ENCODE measurements at regions not wholly inside any gene's neighbourhood (a gene's known extent, or its start where the extent isn't known, plus 50 kb on each side); places are given as distances from the start of the nearest gene placed in this dataset.
"Not testable (repeated sequence)": the region's sequence is repeated elsewhere in the genome, so short reads cannot be mapped to it uniquely, and the experiment has no call there.

- DNase-seq (no peak), ATAC-seq (no peak)
- intact Hi-C loops (cut with DNase I): loop anchor here (10.0 kb wide), 1 partner anchor 179 kb away; the partner anchor contains the start of gene IGF1
- Histone ChIP-seq H3K36me3 (replicated peaks in 1 of 2; ENCODE audit: insufficient read depth in 1 of 2, low read depth in 2 of 2) (no peaks in the 10 kb centered on the region), H3K27me3 (no peaks in the 10 kb centered on the region), H3K4me3 (no peak overlapping the region), H3K4me1 (no peaks in the 10 kb centered on the region), H3K9me3 (no peaks in the 10 kb centered on the region), H3K27ac (no peak overlapping the region)
- 71 to 88% methylated on average over 2 of the region's 2 CpGs for WGBS, 2 donors
- TF ChIP-seq CTCF (IDR thresholded peaks at IDR 0.05): no peak
These were observed 107.9 kb upstream of the PMCH start for GRCh38 chr12:102305486-102305885.

- WGBS, 2 donors: 68 to 74% methylated on average over 5 of the region's 5 CpGs
- H3K27ac ChIP-seq, ATAC-seq: not testable (repeated sequence)
These were observed 107.0 kb upstream of the PMCH start for GRCh38 chr12:102304667-102305066.

GRCh38 chr12:102302553-102302952, 104.9 kb upstream of the PMCH start:
- Histone ChIP-seq H3K9me3 (no peaks in the 10 kb centered on the region), H3K27ac (no peak overlapping the region), H3K4me1 (no peaks in the 10 kb centered on the region), H3K4me3 (no peak overlapping the region), H3K27me3 (no peaks in the 10 kb centered on the region), H3K36me3 (replicated peaks in 1 of 2; ENCODE audit: insufficient read depth in 1 of 2, low read depth in 2 of 2) (no peaks in the 10 kb centered on the region)
- TF ChIP-seq CTCF (IDR thresholded peaks at IDR 0.05) (no peak), POLR2A (IDR thresholded peaks at IDR 0.05) (no peak)
- intact Hi-C loops (cut with DNase I): loop anchor here (10.0 kb wide), 1 partner anchor 182 kb away; the partner anchor contains the start of gene IGF1
- no peak for DNase-seq
- no peak for ATAC-seq

More at GRCh38 chr12:102304667-102305066, 107.0 kb upstream of the PMCH start:
- not testable (repeated sequence) for H3K4me1 ChIP-seq; DNase-seq; H3K36me3 ChIP-seq (replicated peaks in 1 of 2; ENCODE audit: insufficient read depth in 1 of 2, low read depth in 2 of 2); H3K9me3 ChIP-seq; H3K27me3 ChIP-seq; H3K4me3 ChIP-seq
- intact Hi-C loops (cut with DNase I): loop anchor here (10.0 kb wide), 1 partner anchor 180 kb away; the partner anchor contains the start of gene IGF1

GRCh38 chr12:102301547-102301946, 103.9 kb upstream of the PMCH start:
- TF ChIP-seq CTCF (IDR thresholded peaks at IDR 0.05) (no peak), POLR2A (IDR thresholded peaks at IDR 0.05) (no peak)

GRCh38 chr12:102300824-102301461, 103.3 kb upstream of the PMCH start:
- TF ChIP-seq CTCF (IDR thresholded peaks at IDR 0.05): peak in 5 of 7 experiments; percentile 26 to 81 (median 76)
- no peak for TF ChIP-seq POLR2A (IDR thresholded peaks at IDR 0.05)
- Histone ChIP-seq H3K4me1 (no peaks in the 10 kb centered on the region), H3K4me3 (no peak overlapping the region), H3K27me3 (no peaks in the 10 kb centered on the region), H3K36me3 (replicated peaks in 1 of 2; ENCODE audit: insufficient read depth in 1 of 2, low read depth in 2 of 2) (no peaks in the 10 kb centered on the region), H3K9me3 (no peaks in the 10 kb centered on the region), H3K27ac (no peak overlapping the region)
- intact Hi-C loops (cut with DNase I): loop anchor here (10.0 kb wide), 1 partner anchor 184 kb away; the partner anchor contains the start of gene IGF1
- peak; percentile 29 to 49 (median 43) for DNase-seq
- peak; percentile 76 for ATAC-seq

More at GRCh38 chr12:102301547-102301946, 103.9 kb upstream of the PMCH start:
- ATAC-seq (no peak), DNase-seq (no peak)
- no peaks in the 10 kb centered on the region for H3K27me3 ChIP-seq
- intact Hi-C loops (cut with DNase I): loop anchor here (10.0 kb wide), 1 partner anchor 183 kb away; the partner anchor contains the start of gene IGF1
- H3K27ac ChIP-seq: no peak overlapping the region
- H3K4me3 ChIP-seq: no peak overlapping the region
- no peaks in the 10 kb centered on the region for H3K9me3 ChIP-seq
- no peaks in the 10 kb centered on the region for H3K4me1 ChIP-seq
- H3K36me3 ChIP-seq (replicated peaks in 1 of 2; ENCODE audit: insufficient read depth in 1 of 2, low read depth in 2 of 2): no peaks in the 10 kb centered on the region

All from body of pancreas (tissue), 4 donors.